HG03432 (cell line): ENCODE measurements at regions not wholly inside any gene's neighbourhood (a gene's known extent, or its start where the extent isn't known, plus 50 kb on each side); places are given as distances from the start of the nearest gene placed in this dataset.
"Not testable (repeated sequence)": the region's sequence is repeated elsewhere in the genome, so short reads cannot be mapped to it uniquely, and the experiment has no call there.

Source experiments
- ATAC-seq: cut with Tn5 transposase; IDR thresholded peaks from one replicate; pipeline ENCODE4 v1.9.1; 2021; ENCODE audit warnings: mild to moderate bottlenecking, moderate library complexity; ENCODE audit not compliant: unreplicated experiment

GRCh38 chr2:35468245-35468644, 887.3 kb upstream of the CRIM1 start:
- no peak for ATAC-seq

- peak; percentile 77 for ATAC-seq
Measured at GRCh38 chr2:35463805-35464596, 891.6 kb upstream of the CRIM1 start.

- ATAC-seq, result no peak
Measured at GRCh38 chr2:35462226-35462998, 893.2 kb upstream of the CRIM1 start.

GRCh38 chr2:35461406-35461805, 894.2 kb upstream of the CRIM1 start:
- no peak for ATAC-seq

- ATAC-seq, result no peak
Measured at GRCh38 chr2:35454966-35455638, 900.5 kb upstream of the CRIM1 start.

- no peak for ATAC-seq
Measured at GRCh38 chr2:35447821-35448220, 907.8 kb upstream of the CRIM1 start.

GRCh38 chr2:35447215-35447614, 908.4 kb upstream of the CRIM1 start:
- ATAC-seq, result no peak

GRCh38 chr2:35443087-35443486, 912.5 kb upstream of the CRIM1 start:
- no peak for ATAC-seq

- ATAC-seq, result not testable (repeated sequence)
Measured at GRCh38 chr2:35441575-35441974, 914.0 kb upstream of the CRIM1 start.

- ATAC-seq, result not testable (repeated sequence)
Measured at GRCh38 chr2:35440308-35440707, 915.3 kb upstream of the CRIM1 start.

- ATAC-seq, result not testable (repeated sequence)
Measured at GRCh38 chr2:35436893-35437292, 918.7 kb upstream of the CRIM1 start.

- ATAC-seq, result peak; percentile 65
Measured at GRCh38 chr2:35428548-35428947, 927.0 kb upstream of the CRIM1 start.

GRCh38 chr2:35421485-35421884, 934.1 kb upstream of the CRIM1 start:
- no peak for ATAC-seq

- ATAC-seq, result no peak
Measured at GRCh38 chr2:35417293-35417692, 938.3 kb upstream of the CRIM1 start.

- ATAC-seq, result no peak
Measured at GRCh38 chr2:35416391-35417140, 939.0 kb upstream of the CRIM1 start.

- no peak for ATAC-seq
Measured at GRCh38 chr2:35415942-35416341, 939.6 kb upstream of the CRIM1 start.

GRCh38 chr2:35415282-35415681, 940.3 kb upstream of the CRIM1 start:
- no peak for ATAC-seq

GRCh38 chr2:35410431-35411061, 945.0 kb upstream of the CRIM1 start:
- peak; percentile 89 for ATAC-seq

- ATAC-seq, result no peak
Measured at GRCh38 chr2:35409762-35410161, 945.8 kb upstream of the CRIM1 start.

- no peak for ATAC-seq
Measured at GRCh38 chr2:35408320-35408719, 947.3 kb upstream of the CRIM1 start.
